ENCODE measurements at regions not wholly inside any gene's neighbourhood (a gene's known extent, or its start where the extent isn't known, plus 50 kb on each side); places are given as distances from the start of the nearest gene placed in this dataset.

- no peak for DNase-seq (ENCODE audit: low spot score)
These were observed 528.2 kb upstream of the FAT1 start for GRCh38 chr4:187251896-187252295.

- no peak for DNase-seq (ENCODE audit: low spot score)
These were observed 533.2 kb upstream of the FAT1 start for GRCh38 chr4:187256897-187257296.

DNA sequence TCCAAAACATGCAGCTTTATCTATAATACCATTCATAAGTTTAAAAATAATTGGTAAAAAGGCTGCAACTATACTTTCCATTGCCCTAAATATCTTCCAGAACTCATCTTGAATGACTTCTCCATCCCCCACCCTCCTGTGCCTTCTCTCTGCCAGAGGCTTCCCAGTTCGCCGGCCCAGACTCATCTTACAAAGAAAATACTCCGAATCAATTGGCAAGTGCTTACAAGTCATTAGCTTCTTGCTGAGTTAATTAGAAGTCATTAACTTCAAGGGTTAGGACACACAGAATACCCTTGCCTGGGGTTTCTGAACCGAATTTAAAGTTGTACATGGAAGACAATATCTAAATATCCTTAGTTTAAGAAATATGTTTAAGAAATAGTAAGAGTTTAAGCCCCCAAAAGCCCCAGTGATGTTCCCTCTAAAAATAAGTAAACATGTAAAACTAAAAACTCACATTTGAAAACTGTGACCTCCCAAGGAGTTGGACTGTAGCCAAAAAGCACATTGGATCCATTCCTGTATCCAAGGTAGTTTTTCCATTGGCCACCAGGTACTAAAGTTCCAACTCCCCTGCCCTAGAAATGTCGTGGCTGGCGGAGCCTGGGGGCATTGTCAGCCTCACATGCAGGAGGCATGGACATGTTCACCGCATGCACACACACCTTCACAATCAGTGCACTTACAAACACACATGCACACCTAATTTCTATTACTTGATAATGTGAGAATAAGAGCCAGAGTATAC lies 535.2 kb upstream of the FAT1 start:
- no peak for DNase-seq (ENCODE audit: low spot score)

GRCh38 chr4:187268940-187269339 lies 545.3 kb upstream of the FAT1 start:
- DNase-seq (ENCODE audit: low spot score): no peak

DNA sequence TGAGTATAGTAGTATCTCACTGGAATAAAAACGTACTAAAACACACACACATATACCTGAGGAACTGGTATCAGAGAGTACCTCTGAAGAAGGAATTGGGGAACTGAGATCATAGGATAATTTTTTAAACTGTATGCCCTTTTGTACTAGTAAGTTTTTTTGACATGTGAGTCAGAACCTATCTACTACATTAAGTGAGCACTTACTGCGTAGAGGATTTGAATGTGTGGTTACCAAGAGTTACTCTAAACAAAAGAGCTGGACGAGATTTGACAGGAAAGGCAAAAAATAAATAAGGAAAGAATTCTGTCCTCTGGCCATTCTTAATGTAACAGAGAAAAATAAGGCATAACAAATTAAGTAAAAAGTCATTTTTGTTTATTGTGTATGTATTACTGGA lies 546.5 kb upstream of the FAT1 start:
- DNase-seq (ENCODE audit: low spot score): no peak

GRCh38 chr4:187271848-187272247 lies 548.2 kb upstream of the FAT1 start:
- no peak for DNase-seq (ENCODE audit: low spot score)

DNA sequence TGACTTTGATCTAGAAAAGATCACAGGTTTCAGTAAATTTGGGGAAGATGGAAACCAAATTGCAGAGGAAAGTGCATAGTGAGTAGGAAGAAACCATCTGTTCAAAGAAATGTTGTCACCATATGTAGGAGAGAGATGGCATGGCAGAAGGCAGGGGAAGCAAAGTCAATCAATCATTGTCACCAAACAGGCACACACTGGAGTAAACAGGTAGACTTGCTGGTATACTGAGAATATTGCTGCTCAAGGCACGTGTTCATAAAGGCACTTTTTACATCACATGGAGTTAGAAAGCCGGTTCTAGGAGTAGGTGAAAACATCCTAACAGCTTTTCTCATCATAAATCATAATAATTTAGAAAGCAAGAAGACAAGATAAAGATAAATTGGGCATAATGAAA lies 550.5 kb upstream of the FAT1 start:
- no peak for DNase-seq (ENCODE audit: low spot score)

- no peak for DNase-seq (ENCODE audit: low spot score)
These were observed 553.2 kb upstream of the FAT1 start for GRCh38 chr4:187276736-187277408.

DNA sequence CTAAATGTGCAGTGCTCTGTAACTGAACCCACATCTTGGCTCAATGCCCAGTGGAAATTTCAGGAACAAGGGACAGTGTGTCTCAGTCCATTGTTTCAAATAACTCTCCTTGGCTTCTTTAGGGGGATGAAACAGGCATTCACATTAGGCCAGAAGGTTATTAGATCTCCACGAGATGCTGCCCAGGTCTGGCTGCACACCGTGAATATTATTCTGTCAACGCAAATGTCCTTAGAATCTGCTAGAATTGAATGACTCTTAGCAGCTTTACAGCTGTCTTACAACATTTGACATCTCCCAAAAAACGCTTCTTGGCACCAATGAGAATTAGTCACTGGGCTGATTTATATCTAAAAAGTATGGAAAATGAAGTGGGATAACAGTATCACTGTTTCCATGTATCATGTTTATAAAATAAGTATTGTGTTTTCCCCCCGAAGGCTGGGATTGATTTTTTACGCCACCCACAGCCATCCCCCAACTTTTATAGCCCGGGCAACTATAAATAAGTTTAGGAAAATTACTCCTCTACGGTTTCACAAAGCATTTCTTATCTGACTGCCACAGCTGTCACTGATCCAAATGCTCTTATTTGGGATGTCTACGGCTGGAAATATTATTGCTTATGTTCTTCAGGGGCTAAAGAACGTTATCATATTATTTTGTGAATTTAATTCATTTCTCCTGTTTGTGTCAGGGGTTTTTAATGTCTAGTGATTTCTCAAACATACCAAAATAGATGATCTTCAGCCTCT lies 559.7 kb upstream of the FAT1 start:
- DNase-seq (ENCODE audit: low spot score): no peak

DNA sequence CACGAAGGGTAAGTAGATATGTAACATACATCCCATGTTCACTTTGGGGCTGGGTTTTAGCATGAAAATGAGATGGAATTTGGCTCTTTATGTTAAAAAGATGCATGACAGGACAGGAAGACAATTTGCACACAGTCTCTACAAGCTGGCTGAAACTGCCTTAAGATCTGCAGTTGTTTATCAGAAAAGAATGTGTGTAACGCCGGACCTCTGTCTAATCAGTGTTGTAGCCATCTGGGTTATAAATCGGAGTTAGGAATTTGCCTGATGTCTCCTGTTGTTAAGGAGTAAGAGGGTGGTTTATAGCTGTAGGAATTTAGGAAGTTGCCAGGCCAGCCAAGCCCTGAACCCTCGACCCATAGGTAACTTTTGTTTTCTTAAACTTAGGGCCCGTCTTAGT lies 562.9 kb upstream of the FAT1 start:
- no peak for DNase-seq (ENCODE audit: low spot score)

GRCh38 chr4:187289371-187289770 lies 565.7 kb upstream of the FAT1 start:
- no peak for DNase-seq (ENCODE audit: low spot score)

DNA sequence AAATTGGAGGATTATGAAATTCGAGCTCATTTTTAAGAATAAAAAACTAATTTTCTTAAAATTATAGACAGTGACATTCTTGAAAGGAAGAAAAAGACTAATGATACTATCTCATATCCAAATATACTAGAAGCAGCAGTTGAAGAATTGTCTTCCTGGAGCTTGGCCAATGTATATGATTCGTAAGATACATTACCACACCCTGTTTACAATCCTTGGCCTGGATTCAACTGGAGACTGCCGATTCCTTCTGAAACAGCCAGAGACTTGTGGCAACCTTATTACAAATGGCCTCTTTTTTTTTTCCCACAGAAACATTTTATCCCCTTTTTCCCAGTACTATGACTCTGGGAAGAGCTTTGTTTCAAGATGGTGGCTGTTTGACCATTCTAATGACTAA lies 571.2 kb upstream of the FAT1 start:
- DNase-seq (ENCODE audit: low spot score): no peak

DNA sequence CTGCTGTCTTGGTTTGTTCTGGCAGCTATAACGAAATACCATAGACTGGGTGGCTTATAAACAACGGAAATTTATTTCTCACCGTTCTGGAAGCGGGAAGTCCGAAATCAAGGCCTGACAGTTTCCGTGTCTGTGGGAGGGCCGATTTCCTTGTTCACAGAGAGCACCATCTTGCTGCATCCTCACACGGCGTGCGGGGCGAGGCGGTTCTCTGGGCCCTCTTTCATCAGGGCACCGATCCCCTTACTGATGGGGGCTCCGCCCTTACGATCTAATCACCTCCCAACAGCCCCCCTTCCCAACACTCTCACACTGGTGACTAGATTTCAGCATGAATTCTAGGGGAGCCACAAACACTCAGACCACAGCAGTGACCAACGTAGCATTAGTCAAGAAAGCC lies 578.3 kb upstream of the FAT1 start:
- no peak for DNase-seq (ENCODE audit: low spot score)

GRCh38 chr4:187302457-187303150 lies 578.9 kb upstream of the FAT1 start:
- DNase-seq (ENCODE audit: low spot score): no peak

DNA sequence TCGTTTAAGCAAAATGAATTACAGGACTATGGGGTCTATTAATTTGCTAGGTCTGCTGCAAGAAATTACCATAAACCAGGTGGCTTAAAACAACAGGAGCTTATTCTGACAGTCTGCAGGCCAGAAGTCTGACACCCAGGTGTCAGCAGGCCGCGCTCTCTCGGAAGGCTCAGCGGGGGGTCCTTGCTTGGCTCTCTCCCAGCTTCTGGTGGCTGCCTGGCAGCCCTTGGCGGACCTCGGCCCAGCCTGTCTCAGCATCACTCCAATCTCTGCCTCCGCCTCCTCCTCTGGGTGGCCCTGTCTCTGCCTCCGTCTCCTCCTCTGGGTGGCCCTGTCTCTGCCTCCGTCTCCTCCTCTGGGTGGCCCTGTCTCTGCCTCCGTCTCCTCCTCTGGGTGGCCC lies 580.5 kb upstream of the FAT1 start:
- no peak for DNase-seq (ENCODE audit: low spot score)

GRCh38 chr4:187307131-187307530 lies 583.5 kb upstream of the FAT1 start:
- DNase-seq (ENCODE audit: low spot score): no peak

GRCh38 chr4:187309456-187309855 lies 585.8 kb upstream of the FAT1 start:
- no peak for DNase-seq (ENCODE audit: low spot score)

GRCh38 chr4:187312299-187312698 lies 588.6 kb upstream of the FAT1 start:
- DNase-seq (ENCODE audit: low spot score): no peak

DNA sequence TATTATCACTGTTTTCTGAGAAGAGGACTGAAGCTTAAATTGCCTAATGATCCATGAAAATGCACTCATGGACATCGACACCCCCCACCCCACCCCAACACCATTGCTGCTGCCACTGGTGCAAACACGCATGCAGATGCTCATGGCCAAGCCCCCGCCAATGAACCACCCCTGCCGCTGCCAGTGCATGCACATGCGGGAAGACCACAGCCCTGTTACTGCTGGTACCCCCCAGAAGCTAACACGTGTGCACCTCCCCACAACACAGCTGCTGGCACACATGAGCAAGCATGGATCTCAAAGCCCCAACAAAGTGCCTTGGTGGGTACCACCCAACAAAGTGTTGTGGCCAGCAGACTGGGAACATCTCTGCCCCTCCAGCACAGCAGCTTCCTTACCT lies 594.1 kb upstream of the FAT1 start:
- no peak for DNase-seq (ENCODE audit: low spot score)

DNA sequence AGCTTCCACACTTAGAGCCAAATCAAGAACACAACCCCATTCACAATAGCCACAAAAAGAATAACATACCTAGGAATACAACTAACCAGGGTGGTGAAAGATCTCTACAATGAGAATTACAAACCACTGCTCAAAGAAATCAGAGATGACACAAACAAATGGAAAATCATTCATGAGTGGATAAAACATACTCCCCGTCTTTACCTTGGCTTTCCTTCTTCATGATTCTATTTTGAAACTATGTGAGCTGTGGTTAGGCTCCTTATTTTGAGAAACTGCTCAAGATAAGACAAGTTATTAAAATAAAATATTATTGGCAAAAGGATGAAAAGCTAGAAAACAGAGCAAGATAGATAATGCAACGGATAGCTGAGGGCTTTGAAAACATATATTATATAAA lies 598.1 kb upstream of the FAT1 start:
- DNase-seq (ENCODE audit: low spot score): no peak

DNA sequence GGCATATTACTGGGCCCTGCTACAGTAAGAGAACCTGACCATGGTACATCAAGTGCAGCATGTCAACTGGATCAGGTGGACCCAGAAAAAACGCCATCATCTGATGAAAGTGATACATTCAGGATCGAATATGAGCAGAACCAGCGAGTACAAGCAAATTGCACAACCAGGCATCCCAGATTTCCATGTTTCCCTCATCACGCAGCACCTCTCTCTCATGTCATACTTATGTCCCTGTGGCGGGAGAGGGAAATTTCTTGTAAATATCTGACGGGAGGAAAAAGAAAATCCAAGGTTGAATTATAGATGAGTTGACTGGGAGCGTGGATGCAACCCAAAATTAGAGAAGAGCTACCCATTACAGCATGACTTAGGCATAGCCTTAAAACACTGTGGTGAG lies 608.5 kb upstream of the FAT1 start:
- DNase-seq (ENCODE audit: low spot score): no peak

GRCh38 chr4:187333151-187333550 lies 609.5 kb upstream of the FAT1 start:
- DNase-seq (ENCODE audit: low spot score): no peak

- no peak for DNase-seq (ENCODE audit: low spot score)
These were observed 611.7 kb upstream of the FAT1 start for GRCh38 chr4:187335339-187335738.
